H1 (cell line): ENCODE measurements at regions not wholly inside any gene's neighbourhood (a gene's known extent, or its start where the extent isn't known, plus 50 kb on each side); places are given as distances from the start of the nearest gene placed in this dataset.

Source experiments
- FOSL1 ChIP-seq: IDR thresholded peaks from 2 replicates; pipeline ENCODE4 v1.6.1; 2011; ENCODE audit warnings: mild to moderate bottlenecking, low read depth, low read length, moderate library complexity; ENCODE audit not compliant: insufficient read depth
- RNF2 ChIP-seq: fragments of 200-900, 300-1000 bp; sonication (generic); IDR thresholded peaks from 2 replicates; pipeline ENCODE4 v1.7.1; 2016; ENCODE audit warnings: borderline replicate concordance, low read depth, mild to moderate bottlenecking, antibody characterized with exemption, low read length; ENCODE audit not compliant: poor library complexity, severe bottlenecking; ENCODE audit errors: missing control alignments

GRCh38 chr4:55706541-55706940, 70.4 kb upstream of the NMU start (continued):
- TF ChIP-seq FOSL1: no peak
- TF ChIP-seq RNF2: no peak
- TF ChIP-seq, all 59 proteins: peak for 0
